ENCODE measurements at regions not wholly inside any gene's neighbourhood (a gene's known extent, or its start where the extent isn't known, plus 50 kb on each side); places are given as distances from the start of the nearest gene placed in this dataset.

- TF ChIP-seq POLR2A (IDR thresholded peaks at IDR 0.05): no peak
- no peak for TF ChIP-seq CTCF (IDR thresholded peaks at IDR 0.05)
These were observed 290.9 kb upstream of the SIX2 start for GRCh38 chr2:45300026-45300750.

All from ovary (tissue), 3 donors.